ELR (cell line): ENCODE measurements at regions not wholly inside any gene's neighbourhood (a gene's known extent, or its start where the extent isn't known, plus 50 kb on each side); places are given as distances from the start of the nearest gene placed in this dataset.

Experiments used
- DNase-seq: peaks from one replicate; pipeline ENCODE4 v3.0.0-alpha.2; 2015; ENCODE audit warnings: low read depth

- peak; percentile 64 for DNase-seq
Observed at GRCh38 chr12:87160848-87161601, 868.2 kb downstream of the C12orf50 start.

- DNase-seq = peak; percentile 90
Observed at GRCh38 chr12:87157791-87158190, 871.4 kb downstream of the C12orf50 start.

GRCh38 chr12:87155621-87156020 lies 873.6 kb downstream of the C12orf50 start:
- DNase-seq = peak; percentile 62

GRCh38 chr12:87152841-87153528 lies 876.2 kb downstream of the C12orf50 start:
- no peak for DNase-seq

- no peak for DNase-seq
Observed at GRCh38 chr12:87152075-87152474, 877.1 kb downstream of the C12orf50 start.

GRCh38 chr12:87150969-87151662 lies 878.1 kb downstream of the C12orf50 start:
- no peak for DNase-seq

- DNase-seq = no peak
Observed at GRCh38 chr12:87142342-87142741, 886.2 kb upstream of the MGAT4C start.

GRCh38 chr12:87141091-87141490 lies 884.9 kb upstream of the MGAT4C start:
- no peak for DNase-seq

- DNase-seq = peak; percentile 32
Observed at GRCh38 chr12:87140262-87140661, 884.1 kb upstream of the MGAT4C start.

GRCh38 chr12:87137220-87137619 lies 881.0 kb upstream of the MGAT4C start:
- no peak for DNase-seq

GRCh38 chr12:87136330-87136976 lies 880.3 kb upstream of the MGAT4C start:
- DNase-seq = peak; percentile 39

- DNase-seq = peak; percentile 41
Observed at GRCh38 chr12:87127272-87127671, 871.1 kb upstream of the MGAT4C start.

- DNase-seq = no peak
Observed at GRCh38 chr12:87121896-87122295, 865.7 kb upstream of the MGAT4C start.

GRCh38 chr12:87120440-87120839 lies 864.2 kb upstream of the MGAT4C start:
- DNase-seq = no peak

- no peak for DNase-seq
Observed at GRCh38 chr12:87119713-87120112, 863.5 kb upstream of the MGAT4C start.

- DNase-seq = peak; percentile 36
Observed at GRCh38 chr12:87117526-87117925, 861.3 kb upstream of the MGAT4C start.

GRCh38 chr12:87116780-87117179 lies 860.6 kb upstream of the MGAT4C start:
- no peak for DNase-seq

GRCh38 chr12:87112571-87113345 lies 856.6 kb upstream of the MGAT4C start:
- peak; percentile 64 for DNase-seq

- DNase-seq = no peak
Observed at GRCh38 chr12:87107766-87108165, 851.6 kb upstream of the MGAT4C start.

- DNase-seq = no peak
Observed at GRCh38 chr12:87107270-87107669, 851.1 kb upstream of the MGAT4C start.

- no peak for DNase-seq
Observed at GRCh38 chr12:87096082-87096585, 839.9 kb upstream of the MGAT4C start.
